ENCODE measurements at regions not wholly inside any gene's neighbourhood (a gene's known extent, or its start where the extent isn't known, plus 50 kb on each side); places are given as distances from the start of the nearest gene placed in this dataset.

DNA sequence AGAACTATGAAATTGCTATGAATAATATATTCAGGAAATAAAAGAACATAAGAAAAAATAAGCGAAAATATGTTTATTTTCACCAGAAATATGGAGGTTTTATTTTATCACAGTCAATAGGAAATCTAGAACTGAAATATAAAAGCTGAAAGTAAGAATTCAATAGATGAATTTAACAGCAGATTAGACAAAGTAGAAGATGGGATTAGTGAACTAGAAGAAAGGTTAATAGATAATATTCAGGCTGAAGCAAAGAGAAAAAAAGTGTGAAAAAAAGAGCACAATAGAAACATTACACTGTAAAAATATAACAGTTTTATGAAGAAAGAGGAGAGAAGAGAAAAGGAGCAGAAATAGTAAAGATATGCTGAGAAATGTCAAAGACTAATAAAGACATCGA, 1152.1 kb downstream of the FAT4 start:
- TF ChIP-seq, protein P1, sequence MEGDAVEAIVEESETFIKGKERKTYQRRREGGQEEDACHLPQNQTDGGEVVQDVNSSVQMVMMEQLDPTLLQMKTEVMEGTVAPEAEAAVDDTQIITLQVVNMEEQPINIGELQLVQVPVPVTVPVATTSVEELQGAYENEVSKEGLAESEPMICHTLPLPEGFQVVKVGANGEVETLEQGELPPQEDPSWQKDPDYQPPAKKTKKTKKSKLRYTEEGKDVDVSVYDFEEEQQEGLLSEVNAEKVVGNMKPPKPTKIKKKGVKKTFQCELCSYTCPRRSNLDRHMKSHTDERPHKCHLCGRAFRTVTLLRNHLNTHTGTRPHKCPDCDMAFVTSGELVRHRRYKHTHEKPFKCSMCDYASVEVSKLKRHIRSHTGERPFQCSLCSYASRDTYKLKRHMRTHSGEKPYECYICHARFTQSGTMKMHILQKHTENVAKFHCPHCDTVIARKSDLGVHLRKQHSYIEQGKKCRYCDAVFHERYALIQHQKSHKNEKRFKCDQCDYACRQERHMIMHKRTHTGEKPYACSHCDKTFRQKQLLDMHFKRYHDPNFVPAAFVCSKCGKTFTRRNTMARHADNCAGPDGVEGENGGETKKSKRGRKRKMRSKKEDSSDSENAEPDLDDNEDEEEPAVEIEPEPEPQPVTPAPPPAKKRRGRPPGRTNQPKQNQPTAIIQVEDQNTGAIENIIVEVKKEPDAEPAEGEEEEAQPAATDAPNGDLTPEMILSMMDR (IDR thresholded peaks at IDR 0.05; ENCODE audit: low read depth, low read length, missing input control), result no peak
- TF ChIP-seq NR2F2 (IDR thresholded peaks at IDR 0.05) (no peak), RAD21 (IDR thresholded peaks at IDR 0.05) (no peak), TAF1 (conservative IDR thresholded peaks at IDR 0.05) (no peak), EGR1 (IDR thresholded peaks at IDR 0.05; ENCODE audit: low read depth in 2 of 2) (no peak)
- TF ChIP-seq, protein P2, sequence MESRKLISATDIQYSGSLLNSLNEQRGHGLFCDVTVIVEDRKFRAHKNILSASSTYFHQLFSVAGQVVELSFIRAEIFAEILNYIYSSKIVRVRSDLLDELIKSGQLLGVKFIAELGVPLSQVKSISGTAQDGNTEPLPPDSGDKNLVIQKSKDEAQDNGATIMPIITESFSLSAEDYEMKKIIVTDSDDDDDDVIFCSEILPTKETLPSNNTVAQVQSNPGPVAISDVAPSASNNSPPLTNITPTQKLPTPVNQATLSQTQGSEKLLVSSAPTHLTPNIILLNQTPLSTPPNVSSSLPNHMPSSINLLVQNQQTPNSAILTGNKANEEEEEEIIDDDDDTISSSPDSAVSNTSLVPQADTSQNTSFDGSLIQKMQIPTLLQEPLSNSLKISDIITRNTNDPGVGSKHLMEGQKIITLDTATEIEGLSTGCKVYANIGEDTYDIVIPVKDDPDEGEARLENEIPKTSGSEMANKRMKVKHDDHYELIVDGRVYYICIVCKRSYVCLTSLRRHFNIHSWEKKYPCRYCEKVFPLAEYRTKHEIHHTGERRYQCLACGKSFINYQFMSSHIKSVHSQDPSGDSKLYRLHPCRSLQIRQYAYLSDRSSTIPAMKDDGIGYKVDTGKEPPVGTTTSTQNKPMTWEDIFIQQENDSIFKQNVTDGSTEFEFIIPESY (IDR thresholded peaks at IDR 0.05), result no peak
- TF ChIP-seq, protein P3, sequence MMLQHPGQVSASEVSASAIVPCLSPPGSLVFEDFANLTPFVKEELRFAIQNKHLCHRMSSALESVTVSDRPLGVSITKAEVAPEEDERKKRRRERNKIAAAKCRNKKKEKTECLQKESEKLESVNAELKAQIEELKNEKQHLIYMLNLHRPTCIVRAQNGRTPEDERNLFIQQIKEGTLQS (IDR thresholded peaks at IDR 0.05), result no peak
- TF ChIP-seq, protein P4, sequence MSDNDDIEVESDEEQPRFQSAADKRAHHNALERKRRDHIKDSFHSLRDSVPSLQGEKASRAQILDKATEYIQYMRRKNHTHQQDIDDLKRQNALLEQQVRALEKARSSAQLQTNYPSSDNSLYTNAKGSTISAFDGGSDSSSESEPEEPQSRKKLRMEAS (IDR thresholded peaks at IDR 0.05), result no peak
- TF ChIP-seq, protein P5, sequence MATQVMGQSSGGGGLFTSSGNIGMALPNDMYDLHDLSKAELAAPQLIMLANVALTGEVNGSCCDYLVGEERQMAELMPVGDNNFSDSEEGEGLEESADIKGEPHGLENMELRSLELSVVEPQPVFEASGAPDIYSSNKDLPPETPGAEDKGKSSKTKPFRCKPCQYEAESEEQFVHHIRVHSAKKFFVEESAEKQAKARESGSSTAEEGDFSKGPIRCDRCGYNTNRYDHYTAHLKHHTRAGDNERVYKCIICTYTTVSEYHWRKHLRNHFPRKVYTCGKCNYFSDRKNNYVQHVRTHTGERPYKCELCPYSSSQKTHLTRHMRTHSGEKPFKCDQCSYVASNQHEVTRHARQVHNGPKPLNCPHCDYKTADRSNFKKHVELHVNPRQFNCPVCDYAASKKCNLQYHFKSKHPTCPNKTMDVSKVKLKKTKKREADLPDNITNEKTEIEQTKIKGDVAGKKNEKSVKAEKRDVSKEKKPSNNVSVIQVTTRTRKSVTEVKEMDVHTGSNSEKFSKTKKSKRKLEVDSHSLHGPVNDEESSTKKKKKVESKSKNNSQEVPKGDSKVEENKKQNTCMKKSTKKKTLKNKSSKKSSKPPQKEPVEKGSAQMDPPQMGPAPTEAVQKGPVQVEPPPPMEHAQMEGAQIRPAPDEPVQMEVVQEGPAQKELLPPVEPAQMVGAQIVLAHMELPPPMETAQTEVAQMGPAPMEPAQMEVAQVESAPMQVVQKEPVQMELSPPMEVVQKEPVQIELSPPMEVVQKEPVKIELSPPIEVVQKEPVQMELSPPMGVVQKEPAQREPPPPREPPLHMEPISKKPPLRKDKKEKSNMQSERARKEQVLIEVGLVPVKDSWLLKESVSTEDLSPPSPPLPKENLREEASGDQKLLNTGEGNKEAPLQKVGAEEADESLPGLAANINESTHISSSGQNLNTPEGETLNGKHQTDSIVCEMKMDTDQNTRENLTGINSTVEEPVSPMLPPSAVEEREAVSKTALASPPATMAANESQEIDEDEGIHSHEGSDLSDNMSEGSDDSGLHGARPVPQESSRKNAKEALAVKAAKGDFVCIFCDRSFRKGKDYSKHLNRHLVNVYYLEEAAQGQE (IDR thresholded peaks at IDR 0.05), result no peak
